Fibroblast of villous mesenchyme (primary cell): ENCODE measurements at regions not wholly inside any gene's neighbourhood (a gene's known extent, or its start where the extent isn't known, plus 50 kb on each side); places are given as distances from the start of the nearest gene placed in this dataset.

Experiments
- DNase-seq: peaks from one replicate; pipeline ENCODE4 v3.0.0-alpha.2; 2010; ENCODE audit warnings: low read depth
- H3K4me3 ChIP-seq: 2 replicates; pipeline ENCODE4 v1.5.1; 2011; ENCODE audit warnings: low read depth, mild to moderate bottlenecking, low read length
- CTCF ChIP-seq: IDR thresholded peaks from 2 replicates; pipeline ENCODE4 v1.5.1; 2012; ENCODE audit warnings: low read depth, mild to moderate bottlenecking, low read length; ENCODE audit not compliant: insufficient read depth

GRCh38 chr14:54291491-54292191 lies 105.2 kb upstream of the CDKN3 start:
- peak; percentile 32 for DNase-seq
- H3K4me3 ChIP-seq = no peak overlapping the region
- TF ChIP-seq CTCF = no peak

- H3K4me3 ChIP-seq = no peak overlapping the region
- DNase-seq = no peak
- TF ChIP-seq CTCF = no peak
Measured at GRCh38 chr14:54294802-54295201, 102.0 kb upstream of the CDKN3 start.

- H3K4me3 ChIP-seq = no peak overlapping the region
- peak; percentile 50 for DNase-seq
- TF ChIP-seq CTCF = no peak
Measured at GRCh38 chr14:54299410-54300363, 97.1 kb upstream of the CDKN3 start.

GRCh38 chr14:54300881-54301280 lies 95.9 kb upstream of the CDKN3 start:
- TF ChIP-seq CTCF = no peak
- no peak overlapping the region for H3K4me3 ChIP-seq
- DNase-seq = no peak

GRCh38 chr14:54301359-54301758 lies 95.4 kb upstream of the CDKN3 start:
- no peak for TF ChIP-seq CTCF
- H3K4me3 ChIP-seq = no peak overlapping the region
- DNase-seq = no peak

GRCh38 chr14:54306806-54307205 lies 90.0 kb upstream of the CDKN3 start:
- H3K4me3 ChIP-seq = no peak overlapping the region
- TF ChIP-seq CTCF = no peak
- no peak for DNase-seq
